ENCODE measurements at regions not wholly inside any gene's neighbourhood (a gene's known extent, or its start where the extent isn't known, plus 50 kb on each side); places are given as distances from the start of the nearest gene placed in this dataset.

GRCh38 chr22:27215871-27216270 is 558.5 kb downstream of the MIAT start:
- H3K4me1 ChIP-seq (ENCODE audit: low read depth): peaks cover 10% of the 10 kb centered on the region
- no peak for DNase-seq (ENCODE audit: low read depth in 1 of 2, low spot score in 1 of 2)
- H3K9me3 ChIP-seq (ENCODE audit: low read depth): no peaks in the 10 kb centered on the region
- H3K36me3 ChIP-seq: no peaks in the 10 kb centered on the region
- H3K27ac ChIP-seq: no peak overlapping the region
- H3K27me3 ChIP-seq: no peaks in the 10 kb centered on the region
- TF ChIP-seq CTCF (IDR thresholded peaks at IDR 0.05; ENCODE audit: low read depth, low read length): no peak
- H3K4me3 ChIP-seq: no peak overlapping the region

DNA sequence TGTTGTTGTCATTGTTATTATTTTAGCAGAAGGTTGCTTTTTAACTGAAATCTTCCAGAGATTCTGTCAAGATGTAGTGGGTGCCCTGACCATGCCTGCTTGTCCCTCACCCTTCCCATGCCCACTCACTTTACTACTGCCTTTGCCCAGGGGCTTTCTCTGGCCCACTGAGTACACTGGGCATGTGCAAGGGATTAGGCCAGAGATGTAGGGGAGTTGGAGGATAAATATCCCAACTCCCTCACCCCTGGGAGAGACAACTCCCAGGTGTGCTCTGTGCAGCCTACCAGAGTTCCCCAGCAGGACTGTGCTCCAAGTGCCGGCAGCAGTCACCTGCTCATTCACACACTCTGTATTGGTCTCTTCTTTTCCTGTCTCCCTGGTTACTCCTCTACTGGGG is 559.1 kb downstream of the MIAT start:
- DNase-seq (ENCODE audit: low read depth in 1 of 2, low spot score in 1 of 2): no peak
- H3K27me3 ChIP-seq: no peaks in the 10 kb centered on the region
- H3K9me3 ChIP-seq (ENCODE audit: low read depth): no peaks in the 10 kb centered on the region
- H3K27ac ChIP-seq: no peak overlapping the region
- H3K4me3 ChIP-seq: no peak overlapping the region
- no peak for TF ChIP-seq CTCF (IDR thresholded peaks at IDR 0.05; ENCODE audit: low read depth, low read length)
- H3K4me1 ChIP-seq (ENCODE audit: low read depth): peaks cover 10% of the 10 kb centered on the region
- H3K36me3 ChIP-seq: no peaks in the 10 kb centered on the region

DNA sequence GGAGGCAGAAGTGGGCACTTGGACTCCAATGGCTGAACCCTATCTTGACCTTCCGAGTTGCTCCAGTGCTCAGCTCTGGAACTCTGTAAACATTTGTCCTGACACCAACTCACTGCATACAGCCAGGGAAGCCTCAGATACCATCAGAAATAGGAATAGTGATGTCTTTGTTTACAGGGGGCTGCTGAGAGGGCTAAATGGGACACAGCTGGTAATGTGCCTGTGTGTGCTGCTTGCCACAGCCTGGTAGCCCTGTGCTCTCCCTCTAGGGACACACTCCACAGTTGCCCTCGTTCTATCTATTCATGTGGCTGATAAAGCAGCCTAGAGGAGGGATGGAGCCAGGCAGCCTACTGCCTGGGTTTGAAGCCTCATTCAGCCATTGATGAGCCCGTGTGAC is 559.8 kb downstream of the MIAT start:
- H3K9me3 ChIP-seq (ENCODE audit: low read depth): no peaks in the 10 kb centered on the region
- peaks cover 8% of the 10 kb centered on the region for H3K4me1 ChIP-seq (ENCODE audit: low read depth)
- H3K27ac ChIP-seq: no peak overlapping the region

DNA sequence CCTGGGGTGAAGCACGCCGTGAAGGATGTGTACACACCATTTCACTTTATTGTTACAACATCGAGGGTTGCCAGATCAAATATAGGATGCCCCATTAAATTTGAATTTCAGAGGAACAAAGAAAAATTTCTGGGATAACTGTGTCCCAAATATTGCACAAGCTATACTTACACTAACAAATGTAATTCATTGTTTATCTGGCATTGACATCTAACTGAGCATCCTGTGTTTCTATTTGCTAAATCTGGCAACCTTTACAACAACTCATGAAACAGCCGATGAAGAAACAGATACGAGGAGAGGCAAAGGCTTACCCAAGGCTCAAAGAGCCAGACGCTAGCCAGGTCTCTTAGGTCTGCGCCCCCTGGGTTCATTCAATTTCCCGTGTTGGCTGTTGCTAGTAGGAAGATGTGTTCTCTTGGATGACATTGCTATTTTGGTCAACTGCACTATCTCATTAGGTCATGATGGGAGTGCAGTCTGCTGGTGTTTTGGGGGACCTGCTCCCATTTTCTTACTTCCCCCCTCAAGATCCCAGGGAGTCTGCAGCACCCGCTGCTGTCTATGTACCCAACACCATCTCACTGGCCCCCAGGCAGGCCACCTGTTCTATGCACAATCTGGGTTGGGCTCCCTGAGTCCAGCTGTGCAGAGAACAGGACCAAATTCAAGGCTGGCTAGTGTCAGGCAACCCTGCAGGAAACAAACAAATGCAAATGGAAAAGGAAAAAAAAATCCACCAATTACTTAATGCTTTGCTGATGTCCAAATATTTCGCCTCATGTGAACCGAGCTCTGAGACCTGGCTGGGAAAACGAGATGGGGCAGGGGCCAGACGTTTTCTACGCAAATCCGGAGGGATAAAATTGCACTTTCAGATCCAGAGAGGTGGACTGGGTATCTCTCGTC is 560.9 kb downstream of the MIAT start:
- H3K27me3 ChIP-seq: no peaks in the 10 kb centered on the region
- H3K4me1 ChIP-seq (ENCODE audit: low read depth): no peaks in the 10 kb centered on the region
- H3K4me3 ChIP-seq: no peak overlapping the region
- TF ChIP-seq CTCF (IDR thresholded peaks at IDR 0.05; ENCODE audit: low read depth, low read length): no peak
- no peak for DNase-seq (ENCODE audit: low read depth in 1 of 2, low spot score in 1 of 2)
- no peak overlapping the region for H3K27ac ChIP-seq
- H3K9me3 ChIP-seq (ENCODE audit: low read depth): no peaks in the 10 kb centered on the region
- H3K36me3 ChIP-seq: no peaks in the 10 kb centered on the region

More for the DNA sequence above, 559.8 kb downstream of the MIAT start:
- Histone ChIP-seq H3K36me3 (no peaks in the 10 kb centered on the region), H3K4me3 (no peak overlapping the region), H3K27me3 (no peaks in the 10 kb centered on the region)
- no peak for DNase-seq (ENCODE audit: low read depth in 1 of 2, low spot score in 1 of 2)
- no peak for TF ChIP-seq CTCF (IDR thresholded peaks at IDR 0.05; ENCODE audit: low read depth, low read length)

- H3K4me1 ChIP-seq (ENCODE audit: low read depth): no peaks in the 10 kb centered on the region
- TF ChIP-seq CTCF (IDR thresholded peaks at IDR 0.05; ENCODE audit: low read depth, low read length): no peak
- no peak overlapping the region for H3K4me3 ChIP-seq
- no peak for DNase-seq (ENCODE audit: low read depth in 1 of 2, low spot score in 1 of 2)
- H3K27ac ChIP-seq: no peak overlapping the region
- H3K27me3 ChIP-seq: no peaks in the 10 kb centered on the region
- H3K36me3 ChIP-seq: no peaks in the 10 kb centered on the region
- H3K9me3 ChIP-seq (ENCODE audit: low read depth): no peaks in the 10 kb centered on the region
These were observed 561.6 kb downstream of the MIAT start for GRCh38 chr22:27219036-27219435.

Data from cardiac muscle cell (in vitro differentiated cells and primary cell).